Lower leg skin (tissue), 4 donors: ENCODE measurements at regions not wholly inside any gene's neighbourhood (a gene's known extent, or its start where the extent isn't known, plus 50 kb on each side); places are given as distances from the start of the nearest gene placed in this dataset.
A peak's percentile ranks its signal among the peaks of the same experiment; 100 is the strongest.

ENCODE experiments used
- DNase-seq, 2 donors: peaks; one replicate each; pipeline ENCODE4 v3.0.0-alpha.2; 2019; ENCODE audit warnings: low spot score in 2 of 2
- H3K4me3 ChIP-seq: fragments of 200-600 bp; sonication (generic); 2 replicates; pipeline ENCODE4 v1.5.1; 2017; ENCODE audit warnings: mild to moderate bottlenecking, low read depth; ENCODE audit not compliant: poor library complexity, severe bottlenecking
- CTCF ChIP-seq, 3 donors: fragments of 450-650 bp; IDR thresholded peaks; one replicate each; pipeline ENCODE4 v1.5.1; 2016; ENCODE audit warnings: antibody characterized with exemption in 3 of 3, mild to moderate bottlenecking in 3 of 3, moderate library complexity in 2 of 3
- POLR2A ChIP-seq, 2 donors: fragments of 450-650 bp; IDR thresholded peaks; one replicate each; pipeline ENCODE4 v1.6.1; 2016 to 2017; ENCODE audit warnings: antibody characterized with exemption in 2 of 2, mild to moderate bottlenecking in 1 of 2, moderate library complexity in 1 of 2
- WGBS, 2 donors: methylation state at CpG; one replicate each; pipeline ENCODE4 v1.1.5; 2018; 5-methylcytosine and 5-hydroxymethylcytosine counted together
- intact Hi-C: fragments of 100-400 bp; cut with DNase I; formaldehyde crosslinking; loops from one replicate; pipeline ENCODE4 v1.15.0; 2023; ENCODE audit warnings: low total_unique reads

- TF ChIP-seq POLR2A (IDR thresholded peaks at IDR 0.05): no peak
- no peak for TF ChIP-seq CTCF (IDR thresholded peaks at IDR 0.05)
- intact Hi-C loops: no loop called here
- WGBS, 2 donors: 95 to 97% methylated on average over 5 of the region's 5 CpGs
- peak in 1 of 2 donors; percentile 53 for DNase-seq
- H3K4me3 ChIP-seq: no peak overlapping the region
Observed at GRCh38 chr13:44255771-44256364, 117.8 kb upstream of the SERP2 start.

- H3K4me3 ChIP-seq: no peak overlapping the region
- intact Hi-C loops: no loop called here
- 95% methylated on average over 4 of the region's 4 CpGs for WGBS, 2 donors
- peak in 1 of 2 donors; percentile 8 for DNase-seq
- TF ChIP-seq CTCF (IDR thresholded peaks at IDR 0.05): no peak
- no peak for TF ChIP-seq POLR2A (IDR thresholded peaks at IDR 0.05)
Observed at GRCh38 chr13:44257796-44258195, 115.8 kb upstream of the SERP2 start.

- no peak overlapping the region for H3K4me3 ChIP-seq
- peak; percentile 41 to 85 for DNase-seq
- no peak for TF ChIP-seq POLR2A (IDR thresholded peaks at IDR 0.05)
- TF ChIP-seq CTCF (IDR thresholded peaks at IDR 0.05): no peak
- 59 to 64% methylated on average over 12 of the region's 12 CpGs for WGBS, 2 donors
- intact Hi-C loops: no loop called here
Observed at GRCh38 chr13:44259045-44260027, 114.3 kb upstream of the SERP2 start.

- WGBS, 2 donors: 93 to 98% methylated on average over 2 of the region's 2 CpGs
- H3K4me3 ChIP-seq: no peak overlapping the region
- no peak for TF ChIP-seq POLR2A (IDR thresholded peaks at IDR 0.05)
- no peak for TF ChIP-seq CTCF (IDR thresholded peaks at IDR 0.05)
- intact Hi-C loops: no loop called here
- no peak for DNase-seq
Observed at GRCh38 chr13:44260336-44260735, 113.3 kb upstream of the SERP2 start.

GRCh38 chr13:44263751-44264620 is 109.6 kb upstream of the SERP2 start:
- WGBS, 2 donors: 78% methylated on average over 20 of the region's 20 CpGs
- TF ChIP-seq CTCF (IDR thresholded peaks at IDR 0.05) (no peak), POLR2A (IDR thresholded peaks at IDR 0.05) (no peak)
- intact Hi-C loops: no loop called here

More at GRCh38 chr13:44263751-44264620, 109.6 kb upstream of the SERP2 start:
- H3K4me3 ChIP-seq: no peak overlapping the region
- peak in 1 of 2 donors; percentile 75 for DNase-seq
